Tibial artery (tissue), 4 donors: ENCODE measurements at regions not wholly inside any gene's neighbourhood (a gene's known extent, or its start where the extent isn't known, plus 50 kb on each side); places are given as distances from the start of the nearest gene placed in this dataset.

Experiments used
- DNase-seq, 2 donors: peaks; one replicate each; pipeline ENCODE4 v3.0.0-alpha.2; 2019
- H3K27ac ChIP-seq, 2 donors: fragments of 200-600 bp; sonication (generic) in 1 of 2; 1 replicate in 1 of 2; 2 replicates in 1 of 2; pipeline ENCODE4 v1.5.1; 2018 to 2019; ENCODE audit warnings: mild to moderate bottlenecking in 1 of 2
- H3K27me3 ChIP-seq, 2 donors: fragments of 200-600 bp; sonication (generic) in 1 of 2; one replicate each; pipeline versions ENCODE4 v1.5.1 to v1.6.0; 2016 to 2019
- H3K36me3 ChIP-seq, 3 donors: fragments of 200-600 bp; sonication (generic) in 2 of 3; one replicate each; pipeline ENCODE4 v1.5.1; 2016 to 2019; ENCODE audit warnings: mild to moderate bottlenecking in 2 of 3
- H3K4me1 ChIP-seq, 4 donors: fragments of 200-600 bp; sonication (generic) in 2 of 4; 1 replicate in 3 of 4; 2 replicates in 1 of 4; pipeline ENCODE4 v1.5.1; 2016 to 2019
- H3K4me3 ChIP-seq, 2 donors: fragments of 200-600 bp; sonication (generic) in 1 of 2; 1 replicate in 1 of 2; 2 replicates in 1 of 2; pipeline ENCODE4 v1.5.1; 2018 to 2019; ENCODE audit warnings: mild to moderate bottlenecking in 2 of 2
- H3K9me3 ChIP-seq, 3 donors: fragments of 200-600 bp; sonication (generic) in 1 of 3; one replicate each; pipeline ENCODE4 v1.5.1; 2016 to 2019
- CTCF ChIP-seq, 2 experiments: fragments of 200-600 bp in 1 of 2; fragments of 450-650 bp in 1 of 2; IDR thresholded peaks; one replicate each; pipeline ENCODE4 v1.5.1; 2017 to 2019; ENCODE audit warnings: antibody characterized with exemption in 2 of 2, mild to moderate bottlenecking in 1 of 2, moderate library complexity in 1 of 2
- intact Hi-C: fragments of 100-400 bp; cut with DNase I; formaldehyde crosslinking; loops from one replicate; pipeline ENCODE4 v1.15.0; 2023; ENCODE audit warnings: low total_unique reads

- H3K36me3 ChIP-seq: no peaks in the 10 kb centered on the region
- intact Hi-C loops: no loop called here
- no peak overlapping the region for H3K4me3 ChIP-seq
- H3K4me1 ChIP-seq: no peaks in the 10 kb centered on the region
- no peak overlapping the region for H3K27ac ChIP-seq
- no peaks in the 10 kb centered on the region for H3K27me3 ChIP-seq
- no peak for DNase-seq
- no peak for TF ChIP-seq CTCF (IDR thresholded peaks at IDR 0.05)
- H3K9me3 ChIP-seq: no peaks in the 10 kb centered on the region
Observed at GRCh38 chr7:45486575-45486974, 87.6 kb upstream of the ADCY1 start.

GRCh38 chr7:45494885-45495284 is 79.3 kb upstream of the ADCY1 start:
- H3K4me3 ChIP-seq: no peak overlapping the region
- TF ChIP-seq CTCF (IDR thresholded peaks at IDR 0.05): no peak
- H3K27ac ChIP-seq: no peak overlapping the region
- H3K36me3 ChIP-seq: no peaks in the 10 kb centered on the region
- no peaks in the 10 kb centered on the region for H3K4me1 ChIP-seq
- DNase-seq: no peak
- no peaks in the 10 kb centered on the region for H3K9me3 ChIP-seq
- intact Hi-C loops: no loop called here
- peaks cover 0 to 7% of the 10 kb centered on the region in 2 donors for H3K27me3 ChIP-seq

GRCh38 chr7:45495618-45496017 is 78.5 kb upstream of the ADCY1 start:
- Histone ChIP-seq H3K27me3 (peaks cover 0 to 7% of the 10 kb centered on the region in 2 donors), H3K36me3 (no peaks in the 10 kb centered on the region), H3K4me3 (no peak overlapping the region), H3K9me3 (no peaks in the 10 kb centered on the region), H3K27ac (no peak overlapping the region), H3K4me1 (no peaks in the 10 kb centered on the region)
- intact Hi-C loops: no loop called here
- no peak for TF ChIP-seq CTCF (IDR thresholded peaks at IDR 0.05)
- DNase-seq: no peak

- H3K27ac ChIP-seq: no peak overlapping the region
- peaks cover 0 to 7% of the 10 kb centered on the region in 2 donors for H3K27me3 ChIP-seq
- H3K9me3 ChIP-seq: no peaks in the 10 kb centered on the region
- no peaks in the 10 kb centered on the region for H3K4me1 ChIP-seq
- intact Hi-C loops: no loop called here
- TF ChIP-seq CTCF (IDR thresholded peaks at IDR 0.05): no peak
- no peak overlapping the region for H3K4me3 ChIP-seq
- no peaks in the 10 kb centered on the region for H3K36me3 ChIP-seq
- DNase-seq: no peak
Observed at GRCh38 chr7:45500257-45500656, 73.9 kb upstream of the ADCY1 start.

- Histone ChIP-seq H3K4me3 (no peak overlapping the region), H3K36me3 (no peaks in the 10 kb centered on the region), H3K9me3 (peaks cover 0 to 10% (median 7%) of the 10 kb centered on the region in 3 donors), H3K27me3 (peaks cover 0 to 3% of the 10 kb centered on the region in 2 donors), H3K27ac (no peak overlapping the region), H3K4me1 (no peaks in the 10 kb centered on the region)
- no peak for TF ChIP-seq CTCF (IDR thresholded peaks at IDR 0.05)
- intact Hi-C loops: no loop called here
- no peak for DNase-seq
Observed at GRCh38 chr7:45501791-45502190, 72.4 kb upstream of the ADCY1 start.

GRCh38 chr7:45506059-45506458 is 68.1 kb upstream of the ADCY1 start:
- no peak for TF ChIP-seq CTCF (IDR thresholded peaks at IDR 0.05)
- no peaks in the 10 kb centered on the region for H3K4me1 ChIP-seq
- H3K9me3 ChIP-seq: peaks cover 0 to 25% (median 7%) of the 10 kb centered on the region in 3 donors
- H3K36me3 ChIP-seq: no peaks in the 10 kb centered on the region
- no peak for DNase-seq
- H3K27me3 ChIP-seq: no peaks in the 10 kb centered on the region
- H3K27ac ChIP-seq: no peak overlapping the region
- H3K4me3 ChIP-seq: no peak overlapping the region
- intact Hi-C loops: no loop called here
